ENCODE measurements at regions not wholly inside any gene's neighbourhood (a gene's known extent, or its start where the extent isn't known, plus 50 kb on each side); places are given as distances from the start of the nearest gene placed in this dataset.

GRCh38 chr11:42947405-42947804 is 364.4 kb upstream of the API5 start:
- no peak for TF ChIP-seq SUZ12 (IDR thresholded peaks at IDR 0.05; ENCODE audit: extremely low read depth, insufficient read depth, insufficient read length)
- no peak for TF ChIP-seq YY1 (IDR thresholded peaks at IDR 0.05; ENCODE audit: insufficient read depth, insufficient read length)

Measured in NT2/D1 (cell line).